SK-N-SH (cell line): ENCODE measurements at regions not wholly inside any gene's neighbourhood (a gene's known extent, or its start where the extent isn't known, plus 50 kb on each side); places are given as distances from the start of the nearest gene placed in this dataset.

ENCODE experiments used
- CTCF ChIA-PET: fragments of 300-600, 350-600 bp; formaldehyde crosslinking; extraction: SDS; loops from one replicate; lab custom pipeline; 2021; lab: Yijun Ruan, JAX
- POLR2A ChIA-PET: fragments of 350-600 bp; sonication (Branson Sonifier 250); formaldehyde crosslinking; extraction: SDS; loops from one replicate; lab custom pipeline; 2020; ENCODE audit warnings: antibody characterized with exemption, inconsistent platforms; lab: Yijun Ruan, JAX
- DNase-seq: peaks from one replicate; pipeline ENCODE4 v3.0.0; 2012
- H2AFZ ChIP-seq: fragments of 200-600 bp; sonication (generic); 2 replicates; pipeline ENCODE4 v1.8.1; 2016; ENCODE audit warnings: antibody characterized with exemption, mild to moderate bottlenecking, low read depth
- H3F3A ChIP-seq: fragments of 200-600 bp; sonication (generic); replicated peaks from 2 replicates; pipeline ENCODE3; 2016; ENCODE audit warnings: antibody characterized with exemption, mild to moderate bottlenecking; ENCODE audit not compliant: insufficient read depth
- H3K27ac ChIP-seq, 2 experiments: fragments of 200-500 bp in 1 of 2; fragments of 200-600 bp in 1 of 2; sonication (Bioruptor generic) in 1 of 2; sonication (generic), shearing (Covaris generic) in 1 of 2; 2 replicates each; pipeline versions ENCODE4 v1.5.1 to v1.6.1; 2014 to 2016; ENCODE audit warnings: low read depth in 2 of 2, inconsistent platforms in 1 of 2, low read length in 1 of 2, mild to moderate bottlenecking in 1 of 2, mixed read lengths in 1 of 2
- H3K27me3 ChIP-seq: fragments of 200-600 bp; sonication (generic), shearing (Covaris generic); 2 replicates; pipeline ENCODE4 v1.6.1; 2016; ENCODE audit warnings: mixed run types; ENCODE audit not compliant: insufficient read depth
- H3K36me3 ChIP-seq, 2 experiments: fragments of 200-500 bp in 1 of 2; fragments of 200-600 bp in 1 of 2; sonication (Bioruptor generic) in 1 of 2; sonication (generic) in 1 of 2; replicated peaks in 1 of 2; 2 replicates each; pipeline versions ENCODE3 to v1.5.1; 2014 to 2016; ENCODE audit warnings: low read length in 1 of 2, mild to moderate bottlenecking in 1 of 2; ENCODE audit not compliant: insufficient read depth in 2 of 2, control insufficient read depth in 1 of 2
- H3K4me1 ChIP-seq, 2 experiments: fragments of 200-500 bp in 1 of 2; fragments of 200-600 bp in 1 of 2; sonication (Bioruptor generic) in 1 of 2; sonication (generic), shearing (Covaris generic) in 1 of 2; 2 replicates each; pipeline versions ENCODE4 v1.5.1 to v1.6.1; 2014 to 2016; ENCODE audit warnings: low read depth in 1 of 2, low read length in 1 of 2, mixed run types in 1 of 2; ENCODE audit not compliant: insufficient read depth in 2 of 2, control insufficient read depth in 1 of 2
- H3K4me2 ChIP-seq: fragments of 200-600 bp; sonication (generic), shearing (Covaris generic); 2 replicates; pipeline ENCODE4 v1.6.1; 2017; ENCODE audit warnings: mixed run types
- H3K4me3 ChIP-seq, 2 experiments: fragments of 200-500 bp in 1 of 2; fragments of 200-600 bp in 1 of 2; sonication (Bioruptor generic) in 1 of 2; sonication (generic), shearing (Covaris generic) in 1 of 2; 2 replicates each; pipeline versions ENCODE4 v1.5.1 to v1.8.1; 2014 to 2016; ENCODE audit warnings: low read depth in 2 of 2, inconsistent platforms in 1 of 2, low read length in 1 of 2, mild to moderate bottlenecking in 1 of 2, mixed read lengths in 1 of 2, moderate library complexity in 1 of 2
- H3K79me2 ChIP-seq: fragments of 200-600 bp; sonication (generic); 2 replicates; pipeline ENCODE4 v1.8.1; 2017; ENCODE audit warnings: mild to moderate bottlenecking; ENCODE audit not compliant: insufficient read depth
- H3K9ac ChIP-seq: fragments of 200-600 bp; sonication (generic); 2 replicates; pipeline ENCODE4 v1.6.1; 2017; ENCODE audit warnings: mixed run types
- H3K9me2 ChIP-seq: fragments of 200-600 bp; sonication (generic); 2 replicates; pipeline ENCODE4 v1.6.1; 2017; ENCODE audit warnings: mixed run types
- H3K9me3 ChIP-seq: fragments of 200-600 bp; sonication (generic); 2 replicates; pipeline ENCODE4 v1.6.1; 2017; ENCODE audit warnings: mixed run types, mild to moderate bottlenecking, moderate library complexity
- H4K20me1 ChIP-seq: fragments of 200-600 bp; sonication (generic); 2 replicates; pipeline ENCODE4 v1.6.1; 2017; ENCODE audit warnings: mild to moderate bottlenecking, mixed run types; ENCODE audit not compliant: insufficient read depth
- EP300 ChIP-seq, 2 experiments: IDR thresholded peaks; 2 replicates each; pipeline versions ENCODE4 v1.4.0 to v1.6.1; 2012; ENCODE audit warnings: borderline replicate concordance in 1 of 2, low read depth in 1 of 2, low read length in 1 of 2
- FOXM1 ChIP-seq: IDR thresholded peaks from 2 replicates; pipeline ENCODE4 v1.4.0; 2012; ENCODE audit warnings: low read depth, mild to moderate bottlenecking
- JUND ChIP-seq: IDR thresholded peaks from 2 replicates; pipeline ENCODE4 v1.4.0; 2012
- SIN3A ChIP-seq: IDR thresholded peaks from 2 replicates; pipeline ENCODE4 v1.6.1; 2012; ENCODE audit warnings: low read depth, mild to moderate bottlenecking, low read length, moderate library complexity, borderline replicate concordance
- TCF12 ChIP-seq: IDR thresholded peaks from 2 replicates; pipeline ENCODE4 v1.4.0; 2012
- WGBS: methylation state at CpG from one replicate; pipeline ENCODE4 v1.1.6; 2017; ENCODE audit warnings: low lambda C conversion rate; 5-methylcytosine and 5-hydroxymethylcytosine counted together
- TF ChIP-seq, protein P1 (sequence below): IDR thresholded peaks from 2 replicates; pipeline ENCODE4; 2012
- TF ChIP-seq, protein P2 (sequence below): IDR thresholded peaks from 2 replicates; pipeline ENCODE4 v1.6.1; 2012; ENCODE audit warnings: mild to moderate bottlenecking, low read depth, low read length, moderate library complexity
- TF ChIP-seq, protein P3 (sequence below): fragments of 200-600 bp; sonication (generic); IDR thresholded peaks from 2 replicates; pipeline ENCODE4 v1.6.1; 2017; ENCODE audit warnings: antibody characterized with exemption, mild to moderate bottlenecking, moderate library complexity
- TF ChIP-seq, protein P4 (sequence below): IDR thresholded peaks from 2 replicates; pipeline ENCODE4 v1.4.0; 2012; ENCODE audit warnings: low read depth, borderline replicate concordance

DNA sequence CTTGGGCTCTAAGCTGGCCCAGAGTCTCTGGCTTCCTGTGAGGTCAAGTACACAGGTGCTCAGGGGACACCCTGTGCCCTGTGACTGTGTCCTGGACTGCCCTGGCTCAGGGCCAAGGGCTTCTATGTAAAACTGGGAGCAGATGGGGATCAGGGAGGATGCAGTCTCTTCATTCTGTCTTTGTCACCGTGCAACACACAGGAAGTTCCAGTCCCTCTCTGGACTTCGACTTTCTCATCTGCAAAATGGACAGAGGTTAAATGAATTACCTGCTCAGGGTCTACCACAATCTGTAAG, 61.9 kb upstream of the TLE3 start:
- no peak for DNase-seq
- Histone ChIP-seq H3K4me2 (no peak overlapping the region), H3K9me2 (no peaks in the 10 kb centered on the region), H3K27me3 (no peaks in the 10 kb centered on the region), H3K9ac (no peak overlapping the region), H3K36me3 (no peaks in the 10 kb centered on the region), H3K4me3 (no peak overlapping the region), H3K9me3 (no peaks in the 10 kb centered on the region), H4K20me1 (no peaks in the 10 kb centered on the region), H3F3A (peaks cover 8% of the 10 kb centered on the region), H3K79me2 (no peaks in the 10 kb centered on the region), H2AFZ (no peak overlapping the region), H3K4me1 (peaks cover 9 to 72% of the 10 kb centered on the region in 2 experiments; a peak in 3 of 4 replicates), H3K27ac (no peak overlapping the region)
- WGBS = 83% methylated on average over 2 of the region's 2 CpGs
- ChIA-PET CTCF (no interaction called here), POLR2A (no interaction called here)
- TF ChIP-seq JUND = no peak
- TF ChIP-seq FOXM1 = no peak
- no peak for TF ChIP-seq EP300 (IDR thresholded peaks at IDR 0.05; ENCODE audit: borderline replicate concordance in 1 of 2, low read depth in 1 of 2, low read length in 1 of 2)
- TF ChIP-seq, protein P1, sequence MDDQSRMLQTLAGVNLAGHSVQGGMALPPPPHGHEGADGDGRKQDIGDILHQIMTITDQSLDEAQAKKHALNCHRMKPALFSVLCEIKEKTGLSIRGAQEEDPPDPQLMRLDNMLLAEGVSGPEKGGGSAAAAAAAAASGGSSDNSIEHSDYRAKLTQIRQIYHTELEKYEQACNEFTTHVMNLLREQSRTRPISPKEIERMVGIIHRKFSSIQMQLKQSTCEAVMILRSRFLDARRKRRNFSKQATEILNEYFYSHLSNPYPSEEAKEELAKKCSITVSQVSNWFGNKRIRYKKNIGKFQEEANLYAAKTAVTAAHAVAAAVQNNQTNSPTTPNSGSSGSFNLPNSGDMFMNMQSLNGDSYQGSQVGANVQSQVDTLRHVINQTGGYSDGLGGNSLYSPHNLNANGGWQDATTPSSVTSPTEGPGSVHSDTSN = no peak
- TF ChIP-seq SIN3A = no peak
- TF ChIP-seq, protein P2, sequence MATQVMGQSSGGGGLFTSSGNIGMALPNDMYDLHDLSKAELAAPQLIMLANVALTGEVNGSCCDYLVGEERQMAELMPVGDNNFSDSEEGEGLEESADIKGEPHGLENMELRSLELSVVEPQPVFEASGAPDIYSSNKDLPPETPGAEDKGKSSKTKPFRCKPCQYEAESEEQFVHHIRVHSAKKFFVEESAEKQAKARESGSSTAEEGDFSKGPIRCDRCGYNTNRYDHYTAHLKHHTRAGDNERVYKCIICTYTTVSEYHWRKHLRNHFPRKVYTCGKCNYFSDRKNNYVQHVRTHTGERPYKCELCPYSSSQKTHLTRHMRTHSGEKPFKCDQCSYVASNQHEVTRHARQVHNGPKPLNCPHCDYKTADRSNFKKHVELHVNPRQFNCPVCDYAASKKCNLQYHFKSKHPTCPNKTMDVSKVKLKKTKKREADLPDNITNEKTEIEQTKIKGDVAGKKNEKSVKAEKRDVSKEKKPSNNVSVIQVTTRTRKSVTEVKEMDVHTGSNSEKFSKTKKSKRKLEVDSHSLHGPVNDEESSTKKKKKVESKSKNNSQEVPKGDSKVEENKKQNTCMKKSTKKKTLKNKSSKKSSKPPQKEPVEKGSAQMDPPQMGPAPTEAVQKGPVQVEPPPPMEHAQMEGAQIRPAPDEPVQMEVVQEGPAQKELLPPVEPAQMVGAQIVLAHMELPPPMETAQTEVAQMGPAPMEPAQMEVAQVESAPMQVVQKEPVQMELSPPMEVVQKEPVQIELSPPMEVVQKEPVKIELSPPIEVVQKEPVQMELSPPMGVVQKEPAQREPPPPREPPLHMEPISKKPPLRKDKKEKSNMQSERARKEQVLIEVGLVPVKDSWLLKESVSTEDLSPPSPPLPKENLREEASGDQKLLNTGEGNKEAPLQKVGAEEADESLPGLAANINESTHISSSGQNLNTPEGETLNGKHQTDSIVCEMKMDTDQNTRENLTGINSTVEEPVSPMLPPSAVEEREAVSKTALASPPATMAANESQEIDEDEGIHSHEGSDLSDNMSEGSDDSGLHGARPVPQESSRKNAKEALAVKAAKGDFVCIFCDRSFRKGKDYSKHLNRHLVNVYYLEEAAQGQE = no peak
- TF ChIP-seq, protein P3, sequence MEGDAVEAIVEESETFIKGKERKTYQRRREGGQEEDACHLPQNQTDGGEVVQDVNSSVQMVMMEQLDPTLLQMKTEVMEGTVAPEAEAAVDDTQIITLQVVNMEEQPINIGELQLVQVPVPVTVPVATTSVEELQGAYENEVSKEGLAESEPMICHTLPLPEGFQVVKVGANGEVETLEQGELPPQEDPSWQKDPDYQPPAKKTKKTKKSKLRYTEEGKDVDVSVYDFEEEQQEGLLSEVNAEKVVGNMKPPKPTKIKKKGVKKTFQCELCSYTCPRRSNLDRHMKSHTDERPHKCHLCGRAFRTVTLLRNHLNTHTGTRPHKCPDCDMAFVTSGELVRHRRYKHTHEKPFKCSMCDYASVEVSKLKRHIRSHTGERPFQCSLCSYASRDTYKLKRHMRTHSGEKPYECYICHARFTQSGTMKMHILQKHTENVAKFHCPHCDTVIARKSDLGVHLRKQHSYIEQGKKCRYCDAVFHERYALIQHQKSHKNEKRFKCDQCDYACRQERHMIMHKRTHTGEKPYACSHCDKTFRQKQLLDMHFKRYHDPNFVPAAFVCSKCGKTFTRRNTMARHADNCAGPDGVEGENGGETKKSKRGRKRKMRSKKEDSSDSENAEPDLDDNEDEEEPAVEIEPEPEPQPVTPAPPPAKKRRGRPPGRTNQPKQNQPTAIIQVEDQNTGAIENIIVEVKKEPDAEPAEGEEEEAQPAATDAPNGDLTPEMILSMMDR = no peak
- no peak for TF ChIP-seq TCF12
- TF ChIP-seq, protein P4, sequence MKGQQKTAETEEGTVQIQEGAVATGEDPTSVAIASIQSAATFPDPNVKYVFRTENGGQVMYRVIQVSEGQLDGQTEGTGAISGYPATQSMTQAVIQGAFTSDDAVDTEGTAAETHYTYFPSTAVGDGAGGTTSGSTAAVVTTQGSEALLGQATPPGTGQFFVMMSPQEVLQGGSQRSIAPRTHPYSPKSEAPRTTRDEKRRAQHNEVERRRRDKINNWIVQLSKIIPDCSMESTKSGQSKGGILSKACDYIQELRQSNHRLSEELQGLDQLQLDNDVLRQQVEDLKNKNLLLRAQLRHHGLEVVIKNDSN = no peak
- TF ChIP-seq, all 33 proteins: peak for 0
